ENCODE measurements at regions not wholly inside any gene's neighbourhood (a gene's known extent, or its start where the extent isn't known, plus 50 kb on each side); places are given as distances from the start of the nearest gene placed in this dataset.

- in situ Hi-C loops (cut with HindIII; ENCODE audit: low pct_ligation_motif_present, low sequenced_read_pairs) = no loop called here
- TF ChIP-seq CTCF (IDR thresholded peaks at IDR 0.05; ENCODE audit: low read depth, low read length, missing control alignments) = no peak
- no peak for DNase-seq
Observed at GRCh38 chr10:44034946-44035345, 350.0 kb downstream of the CXCL12 start.

GRCh38 chr10:44033008-44033407, 351.9 kb downstream of the CXCL12 start:
- Histone ChIP-seq H3K4me3 (ENCODE audit: low read depth, low read length) (no peak overlapping the region), H3K27me3 (replicated peaks) (no peaks in the 10 kb centered on the region), H3K27ac (peak overlapping the region; percentile 14), H3K36me3 (replicated peaks) (no peaks in the 10 kb centered on the region)
- TF ChIP-seq CTCF (IDR thresholded peaks at IDR 0.05; ENCODE audit: low read depth, low read length, missing control alignments) = no peak
- in situ Hi-C loops (cut with HindIII; ENCODE audit: low pct_ligation_motif_present, low sequenced_read_pairs) = no loop called here
- DNase-seq = peak; percentile 43

More at GRCh38 chr10:44034946-44035345, 350.0 kb downstream of the CXCL12 start:
- Histone ChIP-seq H3K27ac (no peak overlapping the region), H3K4me3 (ENCODE audit: low read depth, low read length) (no peak overlapping the region), H3K27me3 (replicated peaks) (no peaks in the 10 kb centered on the region), H3K36me3 (replicated peaks) (no peaks in the 10 kb centered on the region)

- H3K36me3 ChIP-seq (replicated peaks) = no peaks in the 10 kb centered on the region
- no peak overlapping the region for H3K4me3 ChIP-seq (ENCODE audit: low read depth, low read length)
- no peak for TF ChIP-seq CTCF (IDR thresholded peaks at IDR 0.05; ENCODE audit: low read depth, low read length, missing control alignments)
- H3K27ac ChIP-seq = no peak overlapping the region
- no peaks in the 10 kb centered on the region for H3K27me3 ChIP-seq (replicated peaks)
- in situ Hi-C loops (cut with HindIII; ENCODE audit: low pct_ligation_motif_present, low sequenced_read_pairs) = no loop called here
- DNase-seq = no peak
Observed at GRCh38 chr10:44032216-44032615, 352.7 kb downstream of the CXCL12 start.

GRCh38 chr10:44030738-44031137, 354.2 kb downstream of the CXCL12 start:
- TF ChIP-seq CTCF (IDR thresholded peaks at IDR 0.05; ENCODE audit: low read depth, low read length, missing control alignments) = no peak
- Histone ChIP-seq H3K36me3 (replicated peaks) (no peaks in the 10 kb centered on the region), H3K27ac (no peak overlapping the region), H3K27me3 (replicated peaks) (no peaks in the 10 kb centered on the region), H3K4me3 (ENCODE audit: low read depth, low read length) (no peak overlapping the region)
- no peak for DNase-seq
- in situ Hi-C loops (cut with HindIII; ENCODE audit: low pct_ligation_motif_present, low sequenced_read_pairs) = no loop called here

GRCh38 chr10:44030132-44030531, 354.8 kb downstream of the CXCL12 start:
- DNase-seq = no peak
- Histone ChIP-seq H3K4me3 (ENCODE audit: low read depth, low read length) (no peak overlapping the region), H3K27ac (no peak overlapping the region), H3K36me3 (replicated peaks) (no peaks in the 10 kb centered on the region), H3K27me3 (replicated peaks) (no peaks in the 10 kb centered on the region)
- TF ChIP-seq CTCF (IDR thresholded peaks at IDR 0.05; ENCODE audit: low read depth, low read length, missing control alignments) = no peak
- in situ Hi-C loops (cut with HindIII; ENCODE audit: low pct_ligation_motif_present, low sequenced_read_pairs) = no loop called here

GRCh38 chr10:44028384-44029137, 356.3 kb downstream of the CXCL12 start:
- in situ Hi-C loops (cut with HindIII; ENCODE audit: low pct_ligation_motif_present, low sequenced_read_pairs) = no loop called here
- no peak for TF ChIP-seq CTCF (IDR thresholded peaks at IDR 0.05; ENCODE audit: low read depth, low read length, missing control alignments)
- no peak overlapping the region for H3K27ac ChIP-seq
- no peak overlapping the region for H3K4me3 ChIP-seq (ENCODE audit: low read depth, low read length)
- DNase-seq = no peak
- H3K27me3 ChIP-seq (replicated peaks) = no peaks in the 10 kb centered on the region
- H3K36me3 ChIP-seq (replicated peaks) = no peaks in the 10 kb centered on the region

Data from brain microvascular endothelial cell (primary cell).